B cell (primary cell): ENCODE measurements at regions not wholly inside any gene's neighbourhood (a gene's known extent, or its start where the extent isn't known, plus 50 kb on each side); places are given as distances from the start of the nearest gene placed in this dataset.

ENCODE experiments used
- CTCF ChIP-seq: fragments of 200-600 bp; IDR thresholded peaks from one replicate; pipeline ENCODE4 v1.8.0; 2022; ENCODE audit warnings: antibody characterized with exemption, mild to moderate bottlenecking
- EZH2 ChIP-seq: IDR thresholded peaks from 2 replicates; pipeline ENCODE4 v1.6.1; 2012; ENCODE audit warnings: borderline replicate concordance, low read depth, mild to moderate bottlenecking, moderate library complexity, low read length; ENCODE audit not compliant: insufficient read depth, poor library complexity, severe bottlenecking

- no peak for TF ChIP-seq CTCF
- TF ChIP-seq EZH2 = no peak
Observed at GRCh38 chr16:86381491-86381890, 128.8 kb upstream of the FOXF1 start.
